H1 (cell line): ENCODE measurements at regions not wholly inside any gene's neighbourhood (a gene's known extent, or its start where the extent isn't known, plus 50 kb on each side); places are given as distances from the start of the nearest gene placed in this dataset.

ENCODE experiments used
- POU5F1 ChIP-seq: IDR thresholded peaks from 2 replicates; pipeline ENCODE4 v1.6.1; 2011; ENCODE audit warnings: low read depth, mild to moderate bottlenecking, low read length, moderate library complexity

- no peak for TF ChIP-seq POU5F1
These were observed 66.3 kb upstream of the CD93 start (continued) for GRCh38 chr20:23152308-23152892.
